ENCODE measurements at regions not wholly inside any gene's neighbourhood (a gene's known extent, or its start where the extent isn't known, plus 50 kb on each side); places are given as distances from the start of the nearest gene placed in this dataset.

GRCh38 chr6:147942363-147942762 lies 400.3 kb upstream of the SASH1 start:
- TF ChIP-seq CTCF (IDR thresholded peaks at IDR 0.05; ENCODE audit: insufficient read depth, low read length, poor library complexity, severe bottlenecking), result no peak
- Histone ChIP-seq H3K36me3 (ENCODE audit: control insufficient read depth, insufficient read depth, low read length) (no peaks in the 10 kb centered on the region), H3K4me3 (replicated peaks; ENCODE audit: low read depth, low read length) (no peak overlapping the region), H3K27me3 (replicated peaks; ENCODE audit: control insufficient read depth, insufficient read depth, low read length) (no peaks in the 10 kb centered on the region)
- no peak for DNase-seq (ENCODE audit: extremely low read depth, insufficient read length)

- H3K4me3 ChIP-seq (replicated peaks; ENCODE audit: low read depth, low read length), result no peak overlapping the region
- no peak for TF ChIP-seq CTCF (IDR thresholded peaks at IDR 0.05; ENCODE audit: insufficient read depth, low read length, poor library complexity, severe bottlenecking)
- no peaks in the 10 kb centered on the region for H3K36me3 ChIP-seq (ENCODE audit: control insufficient read depth, insufficient read depth, low read length)
- H3K27me3 ChIP-seq (replicated peaks; ENCODE audit: control insufficient read depth, insufficient read depth, low read length), result no peaks in the 10 kb centered on the region
- DNase-seq (ENCODE audit: extremely low read depth, insufficient read length), result no peak
Observed at GRCh38 chr6:147944122-147944521, 398.5 kb upstream of the SASH1 start.

- Histone ChIP-seq H3K27me3 (replicated peaks; ENCODE audit: control insufficient read depth, insufficient read depth, low read length) (no peaks in the 10 kb centered on the region), H3K36me3 (ENCODE audit: control insufficient read depth, insufficient read depth, low read length) (no peaks in the 10 kb centered on the region), H3K4me3 (replicated peaks; ENCODE audit: low read depth, low read length) (no peak overlapping the region)
- no peak for TF ChIP-seq CTCF (IDR thresholded peaks at IDR 0.05; ENCODE audit: insufficient read depth, low read length, poor library complexity, severe bottlenecking)
- no peak for DNase-seq (ENCODE audit: extremely low read depth, insufficient read length)
Observed at GRCh38 chr6:147947521-147947920, 395.1 kb upstream of the SASH1 start.

DNA sequence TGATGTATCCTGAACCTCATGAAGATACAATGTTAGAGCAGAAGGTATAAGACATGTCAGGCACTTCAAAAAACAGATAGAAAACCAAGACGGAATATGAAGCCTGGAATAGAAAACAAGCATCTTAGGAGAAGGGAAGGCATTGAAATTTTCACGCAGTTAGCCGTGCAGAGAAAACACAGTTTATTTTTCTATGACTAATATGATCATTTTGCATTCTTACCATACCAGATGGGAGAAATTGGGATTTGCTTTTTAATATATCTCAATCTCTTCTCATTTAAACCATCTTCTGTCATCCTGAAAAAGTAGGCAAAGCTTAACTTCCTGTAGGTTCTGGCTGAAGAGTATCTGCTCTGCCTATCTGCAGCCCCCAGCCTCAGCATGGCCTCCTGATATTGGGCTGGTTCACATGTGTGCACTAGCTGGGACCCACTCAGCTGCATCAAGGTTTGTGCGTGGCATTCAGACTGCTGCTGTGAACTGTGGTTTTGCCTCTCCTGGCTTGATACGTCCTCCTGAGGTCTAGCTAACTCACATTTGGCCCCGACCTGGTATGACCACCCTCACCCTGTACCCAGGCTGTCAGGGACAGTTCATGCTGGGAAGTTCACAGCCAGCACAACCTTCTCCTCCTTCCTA lies 392.5 kb upstream of the SASH1 start:
- Histone ChIP-seq H3K36me3 (ENCODE audit: control insufficient read depth, insufficient read depth, low read length) (no peaks in the 10 kb centered on the region), H3K27me3 (replicated peaks; ENCODE audit: control insufficient read depth, insufficient read depth, low read length) (no peaks in the 10 kb centered on the region), H3K4me3 (replicated peaks; ENCODE audit: low read depth, low read length) (no peak overlapping the region)
- TF ChIP-seq CTCF (IDR thresholded peaks at IDR 0.05; ENCODE audit: insufficient read depth, low read length, poor library complexity, severe bottlenecking), result no peak
- DNase-seq (ENCODE audit: extremely low read depth, insufficient read length), result no peak

DNA sequence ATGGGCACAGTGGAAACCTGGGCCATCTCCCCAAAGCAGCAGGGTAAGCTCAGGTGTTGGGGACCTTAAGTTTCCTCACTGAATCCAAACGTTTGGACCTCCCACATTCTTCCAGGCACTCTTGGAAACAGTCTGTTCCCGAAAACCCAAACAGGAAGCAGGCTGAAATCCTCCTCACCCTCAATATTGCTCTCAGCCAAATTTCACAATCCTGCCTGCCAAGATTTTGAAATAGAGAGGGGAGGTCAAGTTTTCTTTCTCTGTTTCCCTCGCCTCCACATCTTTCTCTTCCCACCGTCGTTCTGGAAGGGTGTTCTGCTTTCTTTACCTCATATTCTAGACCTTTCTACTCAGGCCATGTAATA lies 392.0 kb upstream of the SASH1 start:
- DNase-seq (ENCODE audit: extremely low read depth, insufficient read length), result no peak
- H3K36me3 ChIP-seq (ENCODE audit: control insufficient read depth, insufficient read depth, low read length), result no peaks in the 10 kb centered on the region
- no peak for TF ChIP-seq CTCF (IDR thresholded peaks at IDR 0.05; ENCODE audit: insufficient read depth, low read length, poor library complexity, severe bottlenecking)
- H3K27me3 ChIP-seq (replicated peaks; ENCODE audit: control insufficient read depth, insufficient read depth, low read length), result no peaks in the 10 kb centered on the region
- H3K4me3 ChIP-seq (replicated peaks; ENCODE audit: low read depth, low read length), result no peak overlapping the region

GRCh38 chr6:147951726-147952125 lies 390.9 kb upstream of the SASH1 start:
- no peak for TF ChIP-seq CTCF (IDR thresholded peaks at IDR 0.05; ENCODE audit: insufficient read depth, low read length, poor library complexity, severe bottlenecking)
- Histone ChIP-seq H3K36me3 (ENCODE audit: control insufficient read depth, insufficient read depth, low read length) (no peaks in the 10 kb centered on the region), H3K27me3 (replicated peaks; ENCODE audit: control insufficient read depth, insufficient read depth, low read length) (no peaks in the 10 kb centered on the region), H3K4me3 (replicated peaks; ENCODE audit: low read depth, low read length) (no peak overlapping the region)
- DNase-seq (ENCODE audit: extremely low read depth, insufficient read length), result no peak

Measured in GM06990 (cell line).